ENCODE measurements at regions not wholly inside any gene's neighbourhood (a gene's known extent, or its start where the extent isn't known, plus 50 kb on each side); places are given as distances from the start of the nearest gene placed in this dataset.

DNA sequence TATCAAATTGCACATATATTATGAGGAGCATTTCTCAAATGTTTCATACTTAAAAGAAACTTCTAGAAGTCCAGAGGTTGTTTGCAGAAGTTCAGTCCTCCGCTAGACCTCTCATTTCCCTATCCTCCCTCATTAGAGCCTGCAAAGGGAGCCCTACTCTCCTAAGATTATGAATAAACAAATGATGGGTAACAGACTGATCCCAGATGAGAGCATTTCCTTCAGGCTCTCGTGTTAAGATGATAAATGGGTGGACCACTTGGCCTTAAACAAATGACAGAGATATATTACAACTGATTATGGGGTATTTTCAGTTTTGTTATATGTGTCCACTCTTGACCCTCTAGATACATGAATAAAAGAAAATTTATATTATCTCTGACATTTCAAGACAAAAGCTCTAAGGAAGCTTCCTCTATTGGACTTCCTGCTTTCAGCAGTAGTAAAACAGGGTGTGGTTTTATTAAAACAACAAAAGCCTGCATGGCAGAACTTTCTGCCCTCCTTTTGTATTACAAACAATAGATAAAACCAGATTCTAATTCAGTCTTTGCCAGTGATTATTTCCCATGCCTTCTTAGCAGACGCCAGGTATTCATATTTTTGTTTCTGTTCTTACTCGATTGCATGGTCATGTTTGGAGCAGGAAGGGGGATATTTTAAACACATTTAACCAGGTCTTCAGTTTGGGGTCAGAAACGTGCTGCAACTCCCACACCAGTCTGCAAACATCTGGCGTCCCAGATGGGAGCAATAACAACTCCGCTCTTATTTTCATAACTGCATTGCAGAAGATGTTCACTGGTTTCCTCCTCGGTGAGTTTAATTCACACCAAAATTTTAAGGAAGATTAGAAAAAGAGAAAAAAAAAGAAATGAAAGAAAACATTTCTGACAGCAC, 52.4 kb upstream of the FAM204A start:
- Histone ChIP-seq H3K36me3 (ENCODE audit: insufficient read depth, low read length) (no peaks in the 10 kb centered on the region), H3K9me3 (ENCODE audit: low read length) (no peaks in the 10 kb centered on the region), H3K27me3 (ENCODE audit: insufficient read depth, low read length) (no peaks in the 10 kb centered on the region), H3K27ac (ENCODE audit: low read depth, low read length, poor library complexity, severe bottlenecking) (no peak overlapping the region), H3K9ac (ENCODE audit: low read length) (no peak overlapping the region), H3K4me3 (ENCODE audit: low read depth, low read length, poor library complexity, severe bottlenecking) (no peak overlapping the region), H3F3A (ENCODE audit: insufficient read depth, low read length) (no peaks in the 10 kb centered on the region), H3K9me2 (ENCODE audit: low read depth, low read length) (no peaks in the 10 kb centered on the region), H4K20me1 (ENCODE audit: insufficient read depth, low read length) (no peaks in the 10 kb centered on the region), H3K4me2 (ENCODE audit: low read length) (peak overlapping the region; percentile 32; the same call in 1 of the 2 replicates), H3K4me1 (ENCODE audit: insufficient read depth, low read length, severe bottlenecking) (peaks cover 8% of the 10 kb centered on the region), H3K79me2 (ENCODE audit: insufficient read depth, low read length) (no peaks in the 10 kb centered on the region), H2AFZ (ENCODE audit: low read length) (peak overlapping the region; percentile 86; the same call in 1 of the 2 replicates)
- no peak for TF ChIP-seq EZH2 (IDR thresholded peaks at IDR 0.05; ENCODE audit: borderline replicate concordance, low read length)
- TF ChIP-seq, protein P1, sequence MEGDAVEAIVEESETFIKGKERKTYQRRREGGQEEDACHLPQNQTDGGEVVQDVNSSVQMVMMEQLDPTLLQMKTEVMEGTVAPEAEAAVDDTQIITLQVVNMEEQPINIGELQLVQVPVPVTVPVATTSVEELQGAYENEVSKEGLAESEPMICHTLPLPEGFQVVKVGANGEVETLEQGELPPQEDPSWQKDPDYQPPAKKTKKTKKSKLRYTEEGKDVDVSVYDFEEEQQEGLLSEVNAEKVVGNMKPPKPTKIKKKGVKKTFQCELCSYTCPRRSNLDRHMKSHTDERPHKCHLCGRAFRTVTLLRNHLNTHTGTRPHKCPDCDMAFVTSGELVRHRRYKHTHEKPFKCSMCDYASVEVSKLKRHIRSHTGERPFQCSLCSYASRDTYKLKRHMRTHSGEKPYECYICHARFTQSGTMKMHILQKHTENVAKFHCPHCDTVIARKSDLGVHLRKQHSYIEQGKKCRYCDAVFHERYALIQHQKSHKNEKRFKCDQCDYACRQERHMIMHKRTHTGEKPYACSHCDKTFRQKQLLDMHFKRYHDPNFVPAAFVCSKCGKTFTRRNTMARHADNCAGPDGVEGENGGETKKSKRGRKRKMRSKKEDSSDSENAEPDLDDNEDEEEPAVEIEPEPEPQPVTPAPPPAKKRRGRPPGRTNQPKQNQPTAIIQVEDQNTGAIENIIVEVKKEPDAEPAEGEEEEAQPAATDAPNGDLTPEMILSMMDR (IDR thresholded peaks at IDR 0.05; ENCODE audit: low read length): no peak

DNA sequence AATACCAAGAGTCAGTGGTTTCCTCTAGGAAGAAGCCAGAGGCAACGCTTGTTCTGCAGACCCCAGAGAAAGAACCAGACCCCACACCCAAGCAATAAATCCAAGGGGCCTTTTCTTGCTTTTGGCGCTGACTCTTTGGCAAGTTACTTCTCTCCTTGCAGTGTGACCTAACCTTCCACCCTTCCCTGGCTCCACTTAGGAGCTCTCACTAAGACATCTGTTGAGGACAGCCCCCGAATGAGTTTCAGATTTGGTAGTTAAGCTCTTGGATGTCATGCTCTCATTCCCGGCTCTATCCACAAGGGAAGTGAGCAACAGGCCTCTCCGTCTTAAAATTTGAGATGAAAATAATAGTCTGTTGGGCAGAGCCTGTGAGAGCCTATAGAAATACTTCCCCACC, 50.6 kb upstream of the FAM204A start:
- no peak overlapping the region for H3K4me2 ChIP-seq (ENCODE audit: low read length)
- no peaks in the 10 kb centered on the region for H3K27me3 ChIP-seq (ENCODE audit: insufficient read depth, low read length)
- H3K27ac ChIP-seq (ENCODE audit: low read depth, low read length, poor library complexity, severe bottlenecking): no peak overlapping the region
- H3K4me1 ChIP-seq (ENCODE audit: insufficient read depth, low read length, severe bottlenecking): peaks cover 8% of the 10 kb centered on the region
- H3K9ac ChIP-seq (ENCODE audit: low read length): no peak overlapping the region
- H3K79me2 ChIP-seq (ENCODE audit: insufficient read depth, low read length): no peaks in the 10 kb centered on the region
- no peaks in the 10 kb centered on the region for H3K9me3 ChIP-seq (ENCODE audit: low read length)
- no peaks in the 10 kb centered on the region for H4K20me1 ChIP-seq (ENCODE audit: insufficient read depth, low read length)
- H3K36me3 ChIP-seq (ENCODE audit: insufficient read depth, low read length): no peaks in the 10 kb centered on the region
- H2AFZ ChIP-seq (ENCODE audit: low read length): no peak overlapping the region
- no peaks in the 10 kb centered on the region for H3F3A ChIP-seq (ENCODE audit: insufficient read depth, low read length)
- TF ChIP-seq, protein P1 (IDR thresholded peaks at IDR 0.05; ENCODE audit: low read length): no peak
- H3K4me3 ChIP-seq (ENCODE audit: low read depth, low read length, poor library complexity, severe bottlenecking): no peak overlapping the region
- no peaks in the 10 kb centered on the region for H3K9me2 ChIP-seq (ENCODE audit: low read depth, low read length)
